HG02885 (cell line): ENCODE measurements at regions not wholly inside any gene's neighbourhood (a gene's known extent, or its start where the extent isn't known, plus 50 kb on each side); places are given as distances from the start of the nearest gene placed in this dataset.

ENCODE experiments used
- ATAC-seq: cut with Tn5 transposase; IDR thresholded peaks from one replicate; pipeline ENCODE4 v1.9.1; 2021; ENCODE audit warnings: mild to moderate bottlenecking; ENCODE audit not compliant: unreplicated experiment, poor library complexity

GRCh38 chr18:37701967-37702366, 136.4 kb upstream of the CELF4 start:
- ATAC-seq = no peak

DNA sequence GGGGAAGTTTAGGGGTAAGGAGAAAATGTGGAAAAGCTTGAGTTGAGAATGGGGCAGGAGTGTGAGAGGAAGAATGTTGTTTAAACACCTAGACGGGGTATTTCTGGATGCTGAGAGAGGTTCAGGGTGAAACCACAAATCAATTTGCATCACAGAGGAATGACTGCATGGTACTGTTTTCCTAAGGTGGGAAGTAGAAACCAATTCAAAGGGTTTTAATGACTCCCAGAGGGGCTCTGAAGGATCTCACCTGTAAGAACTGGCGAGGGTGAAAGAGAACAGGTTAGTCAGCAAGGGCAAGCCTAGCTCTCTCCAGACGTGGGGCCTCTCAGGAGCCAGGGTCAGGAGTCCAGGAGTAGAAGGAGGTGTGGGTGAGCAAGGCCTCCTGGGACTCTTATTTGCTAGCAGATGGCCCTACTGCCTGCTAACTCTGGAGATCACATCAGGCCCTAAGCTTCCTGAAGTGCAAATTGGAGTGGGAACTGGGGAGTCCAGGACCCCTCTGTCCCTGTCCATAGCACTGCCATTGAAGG, 133.0 kb upstream of the CELF4 start:
- ATAC-seq = no peak

GRCh38 chr18:37694516-37694915, 128.9 kb upstream of the CELF4 start:
- ATAC-seq = no peak

DNA sequence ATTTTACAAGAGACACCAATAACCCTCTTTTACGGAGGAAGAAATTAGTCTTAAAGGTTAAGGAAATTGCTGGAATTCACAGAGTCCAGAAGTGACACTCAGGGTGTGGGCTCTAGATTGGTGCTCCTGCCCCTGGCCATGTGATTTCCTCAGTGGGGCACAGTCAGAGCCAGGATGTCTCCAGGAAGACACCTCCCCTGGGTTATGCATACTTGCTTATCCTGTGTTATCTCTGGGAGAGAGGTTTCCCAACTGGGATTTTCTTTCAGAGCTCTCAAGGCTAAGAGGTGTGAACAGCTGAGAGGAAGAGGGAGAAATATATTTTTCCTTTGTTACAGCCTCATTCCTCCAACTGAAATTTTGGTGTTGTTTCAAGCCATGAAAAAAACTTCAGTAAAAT, 125.6 kb upstream of the CELF4 start:
- ATAC-seq = no peak

DNA sequence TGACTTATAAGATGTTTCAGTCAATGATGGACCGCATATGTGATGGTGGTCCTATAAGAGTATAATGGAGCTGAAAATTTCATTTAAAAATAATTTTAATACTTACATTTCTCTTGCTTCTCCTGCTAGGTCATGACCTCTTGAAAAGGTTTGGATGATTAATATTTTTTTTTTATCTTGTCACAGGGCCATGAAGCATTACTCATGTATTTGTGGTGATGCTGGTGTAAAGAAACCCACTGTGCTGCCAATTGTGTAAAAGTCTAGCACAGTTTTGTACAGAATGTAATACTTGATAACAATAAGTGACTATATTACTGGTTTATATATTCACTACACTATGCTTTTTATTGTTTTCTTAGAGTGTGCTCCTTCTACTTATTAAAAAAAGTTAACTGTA, 124.2 kb upstream of the CELF4 start:
- ATAC-seq = no peak

DNA sequence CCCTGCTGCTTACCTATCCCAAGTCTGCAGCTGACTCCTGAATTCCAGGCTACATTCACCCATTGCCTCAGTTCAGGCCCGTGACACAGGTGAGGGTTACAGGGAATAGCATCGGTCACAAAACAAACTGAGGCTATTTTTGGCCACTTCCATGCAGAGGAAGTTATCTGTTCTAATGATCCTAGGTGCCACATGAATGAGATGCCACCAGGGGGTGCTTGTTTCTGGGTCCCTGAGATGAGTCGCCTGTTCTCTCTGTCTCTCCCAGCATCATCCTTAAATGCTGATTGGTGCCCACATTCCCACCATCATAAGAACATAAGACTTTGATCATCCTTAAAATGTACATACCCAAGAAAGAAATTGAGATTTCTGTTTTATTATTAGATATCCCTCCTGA, 119.0 kb upstream of the CELF4 start:
- ATAC-seq = no peak

DNA sequence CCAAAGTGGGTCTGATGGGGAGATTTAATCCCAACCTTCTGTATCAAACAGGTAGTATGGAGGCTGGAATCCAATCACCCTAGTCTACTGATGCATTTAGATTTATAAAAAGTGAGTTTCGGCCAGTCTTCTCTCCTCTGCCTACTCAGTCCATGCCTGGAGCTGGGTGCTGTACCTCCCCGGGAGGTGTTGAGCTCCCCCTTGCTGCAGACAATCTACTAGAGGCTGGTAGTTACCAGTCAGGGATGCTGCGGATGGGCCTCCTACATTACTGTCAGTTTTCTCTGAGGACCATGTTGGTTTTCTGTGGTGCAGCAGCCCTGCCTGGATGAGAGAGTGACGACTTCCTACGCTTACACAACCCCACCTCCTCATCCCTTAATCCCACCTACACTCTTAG, 118.6 kb upstream of the CELF4 start:
- ATAC-seq = no peak

- no peak for ATAC-seq
Observed at GRCh38 chr18:37680911-37681310, 115.3 kb upstream of the CELF4 start.

GRCh38 chr18:37676276-37676675, 110.7 kb upstream of the CELF4 start:
- ATAC-seq = no peak

- no peak for ATAC-seq
Observed at GRCh38 chr18:37675699-37676098, 110.1 kb upstream of the CELF4 start.

GRCh38 chr18:37674570-37674969, 109.0 kb upstream of the CELF4 start:
- ATAC-seq = no peak

- no peak for ATAC-seq
Observed at GRCh38 chr18:37673671-37674070, 108.1 kb upstream of the CELF4 start.

- no peak for ATAC-seq
Observed at GRCh38 chr18:37672932-37673595, 107.5 kb upstream of the CELF4 start.

DNA sequence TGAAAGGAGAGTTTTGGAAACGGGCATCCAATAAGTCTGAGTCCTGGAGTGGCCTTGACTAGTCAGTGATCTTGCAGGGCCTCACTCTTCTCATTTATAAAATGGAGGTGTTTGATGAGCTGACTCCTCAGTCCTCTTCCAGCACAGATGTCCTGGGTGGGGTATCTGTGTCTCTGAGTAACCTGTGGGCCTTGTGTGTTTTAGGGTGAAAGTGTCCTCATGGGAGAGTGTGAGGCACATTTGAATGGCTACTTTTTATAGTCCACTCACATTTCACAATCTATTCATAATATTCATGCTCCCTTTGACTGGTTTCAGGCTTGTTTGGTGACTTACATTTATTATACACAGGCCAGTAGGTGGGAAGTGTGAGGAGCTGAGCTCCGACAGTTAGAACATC, 106.4 kb upstream of the CELF4 start:
- no peak for ATAC-seq

GRCh38 chr18:37671530-37671929, 105.9 kb upstream of the CELF4 start:
- no peak for ATAC-seq

- no peak for ATAC-seq
Observed at GRCh38 chr18:37671119-37671518, 105.5 kb upstream of the CELF4 start.

GRCh38 chr18:37669991-37670534, 104.5 kb upstream of the CELF4 start:
- no peak for ATAC-seq

GRCh38 chr18:37668971-37669747, 103.6 kb upstream of the CELF4 start:
- ATAC-seq = no peak

DNA sequence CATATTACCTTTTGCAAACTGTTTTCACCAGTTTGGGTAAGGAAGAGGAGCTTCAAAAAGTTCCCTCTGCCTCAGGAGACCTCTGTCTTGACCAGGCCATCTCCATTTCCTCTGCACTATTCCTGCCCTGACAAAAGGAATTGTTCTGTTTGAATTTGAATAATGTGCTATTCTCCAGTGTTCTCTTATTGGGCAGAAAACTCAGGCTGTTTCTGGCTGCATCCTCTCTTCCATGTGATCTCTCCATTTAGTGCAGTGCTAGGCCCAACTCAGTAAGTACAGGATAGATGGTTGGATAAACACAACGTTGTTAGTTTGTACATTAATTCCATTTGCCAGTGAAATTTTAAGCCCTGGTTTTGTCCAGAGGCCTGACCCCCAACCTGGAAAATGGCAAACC, 102.2 kb upstream of the CELF4 start:
- ATAC-seq = no peak

DNA sequence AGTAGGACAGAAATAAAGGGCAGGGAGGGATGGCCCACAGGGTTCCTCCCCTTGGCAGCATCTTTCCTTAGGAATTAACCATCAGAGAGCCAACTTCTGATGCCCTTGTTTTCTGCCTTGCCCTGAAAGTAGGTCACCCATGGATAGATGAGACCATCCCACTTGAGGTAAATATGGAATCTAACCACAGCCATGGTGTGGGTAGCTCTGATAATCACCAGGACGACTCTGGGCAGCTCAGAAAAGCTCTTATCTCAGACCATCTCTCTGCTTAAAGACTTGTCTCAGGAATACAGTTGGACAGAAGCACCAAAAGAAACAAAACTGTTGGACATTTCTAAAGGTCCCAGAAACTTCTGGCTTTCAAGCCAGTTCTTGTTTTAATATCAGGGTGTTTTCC, 101.4 kb upstream of the CELF4 start:
- ATAC-seq = no peak

GRCh38 chr18:37666451-37666850, 100.9 kb upstream of the CELF4 start:
- no peak for ATAC-seq

GRCh38 chr18:37665346-37665745, 99.7 kb upstream of the CELF4 start:
- no peak for ATAC-seq
